Prostate gland (tissue), 2 donors: ENCODE measurements at regions not wholly inside any gene's neighbourhood (a gene's known extent, or its start where the extent isn't known, plus 50 kb on each side); places are given as distances from the start of the nearest gene placed in this dataset.

Experiments
- CTCF ChIP-seq, 4 experiments: fragments of 200-600 bp in 2 of 4; fragments of 450-650 bp in 2 of 4; sonication (generic) in 2 of 4; IDR thresholded peaks; 1 replicate in 3 of 4; 2 replicates in 1 of 4; pipeline ENCODE4 v1.5.1; 2016 to 2019; ENCODE audit warnings: antibody characterized with exemption in 4 of 4, mild to moderate bottlenecking in 2 of 4, moderate library complexity in 2 of 4
- POLR2A ChIP-seq: fragments of 450-650 bp; IDR thresholded peaks from one replicate; pipeline ENCODE4 v1.6.1; 2016; ENCODE audit warnings: antibody characterized with exemption, mild to moderate bottlenecking
- POLR2AphosphoS5 ChIP-seq: sonication (generic); formaldehyde crosslinking; IDR thresholded peaks from one replicate; pipeline ENCODE4 v1.6.1; 2017; ENCODE audit warnings: antibody characterized with exemption

- no peak for TF ChIP-seq CTCF (IDR thresholded peaks at IDR 0.05)
- no peak for TF ChIP-seq POLR2A
- TF ChIP-seq POLR2AphosphoS5, result no peak
Observed at GRCh38 chr9:80208696-80209095, 636.9 kb downstream of the TLE4 start.
